Fibroblast of mammary gland (primary cell): ENCODE measurements at regions not wholly inside any gene's neighbourhood (a gene's known extent, or its start where the extent isn't known, plus 50 kb on each side); places are given as distances from the start of the nearest gene placed in this dataset.

Source experiments
- DNase-seq: peaks from one replicate; pipeline ENCODE4 v3.0.0-alpha.2; 2010; ENCODE audit warnings: low read depth
- H3K4me3 ChIP-seq: 2 replicates; pipeline ENCODE4 v1.5.1; 2011; ENCODE audit warnings: low read depth, mild to moderate bottlenecking, low read length, moderate library complexity; ENCODE audit not compliant: control insufficient read depth
- TF ChIP-seq, protein P1 (sequence below): conservative IDR thresholded peaks from 2 replicates; pipeline ENCODE4 v1.5.1; 2011; ENCODE audit warnings: low read depth, low read length, inconsistent platforms; ENCODE audit not compliant: control insufficient read depth, insufficient read depth

DNA sequence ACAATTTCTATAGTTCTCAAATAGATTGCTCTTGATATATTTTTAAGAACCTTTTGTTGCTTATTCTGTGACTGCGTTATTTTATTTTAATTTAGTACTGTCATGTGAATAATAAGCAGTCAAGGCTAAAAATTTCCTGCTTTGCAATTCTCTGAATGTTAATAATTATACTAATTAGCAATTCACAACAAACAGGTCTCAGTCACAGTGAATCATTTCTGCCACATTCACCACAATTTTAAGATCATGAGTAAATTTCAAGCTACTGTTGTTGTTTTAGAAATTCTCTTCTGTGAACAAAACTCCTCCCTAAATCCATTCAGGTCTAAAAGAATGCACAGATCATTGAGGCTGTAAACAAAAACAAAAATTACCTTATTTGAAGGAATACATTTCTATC, 339.6 kb upstream of the DPYD start:
- H3K4me3 ChIP-seq = no peak overlapping the region
- TF ChIP-seq, protein P1, sequence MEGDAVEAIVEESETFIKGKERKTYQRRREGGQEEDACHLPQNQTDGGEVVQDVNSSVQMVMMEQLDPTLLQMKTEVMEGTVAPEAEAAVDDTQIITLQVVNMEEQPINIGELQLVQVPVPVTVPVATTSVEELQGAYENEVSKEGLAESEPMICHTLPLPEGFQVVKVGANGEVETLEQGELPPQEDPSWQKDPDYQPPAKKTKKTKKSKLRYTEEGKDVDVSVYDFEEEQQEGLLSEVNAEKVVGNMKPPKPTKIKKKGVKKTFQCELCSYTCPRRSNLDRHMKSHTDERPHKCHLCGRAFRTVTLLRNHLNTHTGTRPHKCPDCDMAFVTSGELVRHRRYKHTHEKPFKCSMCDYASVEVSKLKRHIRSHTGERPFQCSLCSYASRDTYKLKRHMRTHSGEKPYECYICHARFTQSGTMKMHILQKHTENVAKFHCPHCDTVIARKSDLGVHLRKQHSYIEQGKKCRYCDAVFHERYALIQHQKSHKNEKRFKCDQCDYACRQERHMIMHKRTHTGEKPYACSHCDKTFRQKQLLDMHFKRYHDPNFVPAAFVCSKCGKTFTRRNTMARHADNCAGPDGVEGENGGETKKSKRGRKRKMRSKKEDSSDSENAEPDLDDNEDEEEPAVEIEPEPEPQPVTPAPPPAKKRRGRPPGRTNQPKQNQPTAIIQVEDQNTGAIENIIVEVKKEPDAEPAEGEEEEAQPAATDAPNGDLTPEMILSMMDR = no peak
- no peak for DNase-seq

DNA sequence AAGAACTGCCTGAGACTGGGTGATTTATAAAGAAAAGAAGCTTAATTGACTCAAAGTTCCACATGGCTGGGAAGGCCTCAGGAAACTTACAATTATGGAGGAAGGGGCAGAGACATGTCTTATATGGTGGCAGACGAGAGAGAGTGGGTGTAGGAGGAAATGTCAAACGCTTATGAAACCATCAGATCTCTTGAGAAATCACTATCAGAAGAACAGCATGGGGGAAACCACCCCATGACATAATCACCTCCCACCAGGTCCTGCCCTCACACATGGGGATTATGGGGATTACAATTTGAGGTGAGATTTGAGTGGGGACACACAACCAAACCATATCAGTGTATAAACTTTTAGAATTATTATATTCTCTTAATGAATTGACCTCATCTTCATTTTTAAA, 335.9 kb upstream of the DPYD start:
- no peak overlapping the region for H3K4me3 ChIP-seq
- DNase-seq = no peak
- TF ChIP-seq, protein P1 = no peak

DNA sequence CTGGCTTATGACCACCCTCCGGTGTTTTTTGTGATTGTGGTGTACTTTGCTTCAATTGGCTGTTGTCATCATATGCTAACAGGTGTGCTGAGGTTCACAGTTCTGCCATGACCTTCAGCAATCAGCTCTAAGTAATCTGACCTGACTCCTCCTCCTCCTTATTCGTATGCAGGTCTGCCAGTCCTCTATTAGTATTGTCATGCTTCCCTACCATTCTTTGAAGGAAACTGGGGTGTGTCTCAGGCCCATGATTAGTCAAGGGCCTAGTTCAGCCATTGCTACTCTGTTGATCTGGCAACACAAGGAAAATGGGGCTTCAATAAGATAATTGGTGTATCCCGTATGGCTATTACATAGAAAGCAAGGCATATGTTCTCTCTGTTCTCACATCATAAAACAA, 332.3 kb upstream of the DPYD start:
- H3K4me3 ChIP-seq = no peak overlapping the region
- DNase-seq = no peak
- TF ChIP-seq, protein P1 = no peak

DNA sequence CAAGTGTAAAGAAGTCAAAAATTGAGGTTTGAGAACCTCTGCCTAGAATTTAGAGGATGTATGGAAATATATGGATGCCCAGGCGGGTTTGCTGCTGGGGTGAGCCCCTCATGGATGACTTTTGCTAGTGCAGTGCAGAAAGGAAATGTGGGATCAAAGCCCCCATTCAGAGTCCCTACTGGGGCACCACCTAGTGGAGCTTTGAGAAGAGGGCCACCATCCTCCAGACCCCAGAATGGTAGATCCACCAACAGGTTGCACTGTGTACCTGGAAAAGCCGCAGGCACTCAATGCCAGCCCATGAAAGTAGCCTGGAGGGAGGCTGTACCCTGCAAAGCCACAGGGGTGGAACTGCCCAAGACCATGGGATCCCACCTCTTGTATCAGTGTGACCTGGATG, 330.7 kb upstream of the DPYD start:
- TF ChIP-seq, protein P1 = no peak
- H3K4me3 ChIP-seq = no peak overlapping the region
- DNase-seq = no peak

DNA sequence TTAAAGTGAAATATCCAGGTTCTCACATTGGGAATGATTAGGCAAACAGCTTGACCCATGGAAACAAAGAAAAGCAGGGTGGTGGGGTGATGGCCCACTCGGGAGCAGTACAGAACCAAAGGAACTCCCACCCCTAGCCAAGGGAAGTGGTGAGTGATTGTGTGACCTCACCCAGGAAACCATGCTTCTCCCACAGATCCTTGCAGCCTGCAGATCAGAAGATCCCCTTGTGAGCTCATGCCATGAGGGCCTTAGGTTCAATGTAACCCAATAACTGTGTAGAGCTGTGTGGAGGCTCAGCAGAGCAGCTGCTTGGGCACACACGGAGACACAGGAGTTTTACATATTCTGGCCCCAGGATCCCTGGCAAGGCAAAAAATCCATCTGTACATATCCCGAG, 311.8 kb upstream of the DPYD start:
- H3K4me3 ChIP-seq = no peak overlapping the region
- no peak for DNase-seq
- TF ChIP-seq, protein P1 = no peak

DNA sequence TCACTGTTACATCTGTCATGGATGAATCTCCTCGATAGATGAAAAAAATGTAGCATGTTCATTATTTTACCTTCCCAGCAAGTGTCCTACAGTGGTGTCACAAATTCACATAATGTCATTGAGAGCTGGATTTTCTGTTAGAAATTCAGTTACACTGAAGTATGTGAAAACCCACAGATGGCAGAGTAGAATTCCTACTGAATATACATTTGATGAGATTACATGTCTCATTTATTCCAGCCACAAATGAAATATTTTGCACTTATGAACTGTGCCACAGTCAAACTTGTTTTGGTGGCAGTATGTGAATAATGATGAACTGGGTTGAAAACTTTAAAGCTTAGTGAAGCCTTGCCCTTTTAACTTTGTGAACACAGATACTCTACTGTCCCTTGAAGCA, 301.9 kb upstream of the DPYD start:
- no peak overlapping the region for H3K4me3 ChIP-seq
- TF ChIP-seq, protein P1 = no peak
- DNase-seq = no peak

DNA sequence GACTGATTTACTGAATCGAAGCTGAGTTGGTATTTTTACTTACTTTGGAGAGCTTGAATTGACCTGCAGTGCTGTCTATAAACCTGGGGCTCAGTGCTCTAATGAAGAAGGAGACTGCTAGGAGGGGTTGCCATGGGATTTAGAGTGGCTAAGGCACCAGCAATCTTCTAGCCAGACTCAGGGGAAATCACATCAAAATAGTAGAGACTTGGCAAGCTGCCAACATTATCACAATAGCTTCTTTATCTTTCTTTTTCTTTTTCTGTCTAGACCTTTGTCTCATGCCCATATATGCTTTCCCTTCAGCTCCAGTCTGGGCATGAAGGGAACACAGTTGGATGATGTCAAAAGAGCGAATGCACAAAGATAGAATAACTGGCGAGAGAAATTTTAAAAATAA, 301.1 kb upstream of the DPYD start:
- TF ChIP-seq, protein P1 = no peak
- H3K4me3 ChIP-seq = no peak overlapping the region
- no peak for DNase-seq
